Transverse colon (tissue), 4 donors: ENCODE measurements at regions not wholly inside any gene's neighbourhood (a gene's known extent, or its start where the extent isn't known, plus 50 kb on each side); places are given as distances from the start of the nearest gene placed in this dataset.

Source experiments
- DNase-seq: peaks from one replicate; pipeline ENCODE4 v3.0.0-alpha.2; 2019
- H3K27ac ChIP-seq, 4 donors: fragments of 200-600 bp; sonication (generic); 2 replicates each; pipeline ENCODE4 v1.5.1; 2016 to 2018; ENCODE audit warnings: inconsistent platforms in 4 of 4
- H3K27me3 ChIP-seq: fragments of 200-600 bp; sonication (generic); 2 replicates; pipeline ENCODE4 v1.5.1; 2017; ENCODE audit warnings: inconsistent platforms
- H3K36me3 ChIP-seq, 4 donors: fragments of 200-600 bp; sonication (generic); 2 replicates each; pipeline ENCODE4 v1.5.1; 2017 to 2019; ENCODE audit warnings: inconsistent platforms in 4 of 4
- H3K4me1 ChIP-seq, 4 donors: fragments of 200-600 bp; sonication (generic); 2 replicates each; pipeline ENCODE4 v1.5.1; 2017 to 2020; ENCODE audit warnings: inconsistent platforms in 4 of 4
- H3K4me3 ChIP-seq, 4 donors: fragments of 200-600 bp; sonication (generic); 1 replicate in 1 of 4; 2 replicates in 3 of 4; pipeline versions ENCODE4 v1.5.1 to v1.6.1; 2017 to 2019; ENCODE audit warnings: inconsistent platforms in 4 of 4
- H3K9me3 ChIP-seq, 2 donors: fragments of 200-600 bp; sonication (generic); 2 replicates each; pipeline ENCODE4 v1.5.1; 2017 to 2019; ENCODE audit warnings: inconsistent platforms in 2 of 2
- CTCF ChIP-seq, 5 experiments: fragments of 200-600 bp in 3 of 5; fragments of 450-650 bp in 2 of 5; sonication (generic) in 3 of 5; IDR thresholded peaks; 1 replicate in 2 of 5; 2 replicates in 3 of 5; pipeline ENCODE4 v1.5.1; 2016 to 2017; ENCODE audit warnings: antibody characterized with exemption in 5 of 5, inconsistent platforms in 3 of 5, mild to moderate bottlenecking in 2 of 5, moderate library complexity in 1 of 5
- EP300 ChIP-seq: sonication (generic); formaldehyde crosslinking; IDR thresholded peaks from one replicate; pipeline ENCODE4 v1.6.1; 2017; ENCODE audit warnings: antibody characterized with exemption, low read depth
- POLR2A ChIP-seq: fragments of 450-650 bp; IDR thresholded peaks from one replicate; pipeline ENCODE4 v1.6.1; 2016; ENCODE audit warnings: antibody characterized with exemption, mild to moderate bottlenecking, moderate library complexity
- POLR2AphosphoS5 ChIP-seq, 3 donors: sonication (generic); formaldehyde crosslinking; IDR thresholded peaks; one replicate each; pipeline ENCODE4 v1.6.1; 2016; ENCODE audit warnings: antibody characterized with exemption in 3 of 3
- WGBS, 2 donors: methylation state at CpG; one replicate each; pipeline ENCODE4 v1.1.5; 2018; ENCODE audit warnings: low coverage in 1 of 2; 5-methylcytosine and 5-hydroxymethylcytosine counted together
- in situ Hi-C, 4 donors: fragments of 200-750 bp; cut with MboI; loops; one replicate each; pipeline versions ENCODE4 v1.15.0 to v1.15.1; 2017; ENCODE audit warnings: low sequenced_read_pairs in 3 of 4, low pct_ligation_motif_present in 1 of 4, low pct_unique_long_range_greater_than_20kb in 1 of 4
- intact Hi-C: fragments of 100-400 bp; cut with DNase I; formaldehyde crosslinking; loops from one replicate; pipeline ENCODE4 v1.15.1; 2023; ENCODE audit warnings: low total_unique reads

- DNase-seq, result no peak
- Histone ChIP-seq H3K36me3 (no peaks in the 10 kb centered on the region), H3K27me3 (no peaks in the 10 kb centered on the region), H3K4me3 (no peak overlapping the region), H3K9me3 (peaks cover 0 to 4% of the 10 kb centered on the region in 2 donors), H3K4me1 (no peaks in the 10 kb centered on the region), H3K27ac (no peak overlapping the region)
- in situ Hi-C loops, result no loop called here
- 72 to 80% methylated on average over 3 of the region's 3 CpGs for WGBS, 2 donors
- TF ChIP-seq CTCF (IDR thresholded peaks at IDR 0.05), result no peak
- TF ChIP-seq EP300, result no peak
- TF ChIP-seq POLR2A, result no peak
- TF ChIP-seq POLR2AphosphoS5 (IDR thresholded peaks at IDR 0.05), result no peak
- intact Hi-C loops, result no loop called here
These were observed 387.4 kb downstream of the MAN2A1 start for GRCh38 chr5:110077147-110077546.

GRCh38 chr5:110082194-110082593 lies 392.5 kb downstream of the MAN2A1 start:
- Histone ChIP-seq H3K4me1 (no peaks in the 10 kb centered on the region), H3K27ac (no peak overlapping the region), H3K4me3 (no peak overlapping the region), H3K36me3 (no peaks in the 10 kb centered on the region), H3K9me3 (no peaks in the 10 kb centered on the region), H3K27me3 (no peaks in the 10 kb centered on the region)
- TF ChIP-seq POLR2AphosphoS5 (IDR thresholded peaks at IDR 0.05) (no peak), EP300 (no peak), POLR2A (no peak), CTCF (IDR thresholded peaks at IDR 0.05) (no peak)
- in situ Hi-C loops (no loop called here), intact Hi-C loops (no loop called here)
- WGBS, 2 donors, result 82 to 97% methylated on average over 3 of the region's 3 CpGs
- DNase-seq, result no peak

GRCh38 chr5:110082863-110083262 lies 393.1 kb downstream of the MAN2A1 start:
- Histone ChIP-seq H3K36me3 (no peaks in the 10 kb centered on the region), H3K27me3 (no peaks in the 10 kb centered on the region), H3K4me1 (no peaks in the 10 kb centered on the region), H3K4me3 (no peak overlapping the region), H3K27ac (no peak overlapping the region), H3K9me3 (no peaks in the 10 kb centered on the region)
- TF ChIP-seq POLR2AphosphoS5 (IDR thresholded peaks at IDR 0.05) (no peak), POLR2A (no peak), EP300 (no peak), CTCF (IDR thresholded peaks at IDR 0.05) (no peak)
- 90 to 92% methylated on average over 2 of the region's 2 CpGs for WGBS, 2 donors
- DNase-seq, result no peak
- in situ Hi-C loops (no loop called here), intact Hi-C loops (no loop called here)

GRCh38 chr5:110085826-110086225 lies 396.1 kb downstream of the MAN2A1 start:
- intact Hi-C loops (no loop called here), in situ Hi-C loops (no loop called here)
- no peaks in the 10 kb centered on the region for H3K36me3 ChIP-seq
- no peaks in the 10 kb centered on the region for H3K27me3 ChIP-seq
- no peaks in the 10 kb centered on the region for H3K4me1 ChIP-seq
- no peak overlapping the region for H3K4me3 ChIP-seq
- H3K9me3 ChIP-seq, result no peaks in the 10 kb centered on the region
- no peak overlapping the region for H3K27ac ChIP-seq
- 92 to 94% methylated on average over 1 of the region's 1 CpG for WGBS, 2 donors
- no peak for TF ChIP-seq EP300
- no peak for DNase-seq

GRCh38 chr5:110086658-110087388 lies 397.1 kb downstream of the MAN2A1 start:
- in situ Hi-C loops, result no loop called here
- WGBS, 2 donors, result 49 to 60% methylated on average over 3 to 6 of the region's 6 CpGs
- intact Hi-C loops, result no loop called here

More at GRCh38 chr5:110086658-110087388, 397.1 kb downstream of the MAN2A1 start:
- Histone ChIP-seq H3K27me3 (no peaks in the 10 kb centered on the region), H3K27ac (peak overlapping the region in 1 of 4 donors; percentile 26), H3K4me3 (no peak overlapping the region), H3K36me3 (no peaks in the 10 kb centered on the region), H3K9me3 (no peaks in the 10 kb centered on the region), H3K4me1 (no peaks in the 10 kb centered on the region)
- TF ChIP-seq POLR2A (no peak), CTCF (IDR thresholded peaks at IDR 0.05) (no peak), EP300 (peak; percentile 96), POLR2AphosphoS5 (IDR thresholded peaks at IDR 0.05) (peak; percentile 44 to 63 (median 50))
- DNase-seq, result peak; percentile 11
